SK-N-SH treated with all-trans-retinoic acid at 6 μM for 48 hours (cell line): ENCODE measurements at regions not wholly inside any gene's neighbourhood (a gene's known extent, or its start where the extent isn't known, plus 50 kb on each side); places are given as distances from the start of the nearest gene placed in this dataset.

Source experiments
- ATAC-seq: fragments of 200-7000 bp; cut with Tn5 transposase; 3 replicates; pipeline ENCODE4 v1.9.1; 2020; ENCODE audit warnings: mild to moderate bottlenecking, moderate library complexity
- ARNTL ChIP-seq: fragments of 450-650 bp; formaldehyde crosslinking; IDR thresholded peaks from 2 replicates; pipeline ENCODE4 v1.5.0; 2020; ENCODE audit warnings: low read depth, mild to moderate bottlenecking, moderate library complexity, borderline replicate concordance
- BACH2 ChIP-seq: fragments of 250-450 bp; sonication (Bioruptor Pico); IDR thresholded peaks from 2 replicates; pipeline ENCODE4 v1.9.0; 2021; ENCODE audit warnings: mild to moderate bottlenecking, borderline replicate concordance
- CREB5 ChIP-seq: fragments of 250-450 bp; sonication (Bioruptor Pico); IDR thresholded peaks from 2 replicates; pipeline ENCODE4 v1.5.1; 2020; ENCODE audit warnings: low read depth, mild to moderate bottlenecking, moderate library complexity
- CSDC2 ChIP-seq: fragments of 250-450 bp; sonication (Bioruptor Pico); IDR thresholded peaks from 2 replicates; pipeline ENCODE4 v1.5.0; 2020; ENCODE audit warnings: mild to moderate bottlenecking, moderate library complexity
- CSRNP3 ChIP-seq: fragments of 250-450 bp; sonication (Bioruptor Pico); IDR thresholded peaks from 2 replicates; pipeline ENCODE4 v1.5.1; 2021; ENCODE audit warnings: mild to moderate bottlenecking, moderate library complexity
- ESRRG ChIP-seq: fragments of 250-450 bp; sonication (Bioruptor Pico); IDR thresholded peaks from 2 replicates; pipeline ENCODE4 v1.6.1; 2021; ENCODE audit warnings: mild to moderate bottlenecking
- GLIS3 ChIP-seq: fragments of 250-450 bp; sonication (Bioruptor Pico); IDR thresholded peaks from 2 replicates; pipeline ENCODE4 v1.5.0; 2020; ENCODE audit warnings: mild to moderate bottlenecking, moderate library complexity
- ISL1 ChIP-seq: fragments of 250-450 bp; sonication (Bioruptor Pico); IDR thresholded peaks from 2 replicates; pipeline ENCODE4 v2.1.2; 2022; ENCODE audit warnings: mild to moderate bottlenecking, moderate library complexity
- OSR1 ChIP-seq: fragments of 250-450 bp; sonication (Bioruptor Pico); IDR thresholded peaks from 2 replicates; pipeline ENCODE4 v1.8.0; 2022; ENCODE audit warnings: moderate library complexity, mild to moderate bottlenecking, inconsistent platforms
- PATZ1 ChIP-seq: fragments of 250-450 bp; sonication (Bioruptor Pico); IDR thresholded peaks from 2 replicates; pipeline ENCODE4 v1.8.0; 2020; ENCODE audit warnings: mild to moderate bottlenecking, moderate library complexity, borderline replicate concordance
- POU6F1 ChIP-seq: fragments of 250-450 bp; sonication (Bioruptor Pico); IDR thresholded peaks from 2 replicates; pipeline ENCODE4 v1.8.0; 2021; ENCODE audit warnings: low read depth, mild to moderate bottlenecking, moderate library complexity, borderline replicate concordance
- RARB ChIP-seq: fragments of 250-450 bp; sonication (Bioruptor Pico); IDR thresholded peaks from 2 replicates; pipeline ENCODE4 v1.8.0; 2021; ENCODE audit warnings: mild to moderate bottlenecking, moderate library complexity
- SNAI2 ChIP-seq: fragments of 250-450 bp; sonication (Bioruptor Pico); IDR thresholded peaks from 2 replicates; pipeline ENCODE4 v1.5.0; 2020; ENCODE audit warnings: mild to moderate bottlenecking, moderate library complexity
- TOX ChIP-seq: fragments of 250-450 bp; sonication (Bioruptor Pico); IDR thresholded peaks from 2 replicates; pipeline ENCODE4 v1.8.0; 2021; ENCODE audit warnings: mild to moderate bottlenecking, moderate library complexity, borderline replicate concordance
- ZC3H10 ChIP-seq: fragments of 250-450 bp; sonication (Bioruptor Pico); IDR thresholded peaks from 2 replicates; pipeline ENCODE4 v1.5.1; 2021; ENCODE audit warnings: mild to moderate bottlenecking, moderate library complexity
- ZFP3 ChIP-seq: fragments of 250-450 bp; sonication (Bioruptor Pico); IDR thresholded peaks from 2 replicates; pipeline ENCODE4 v1.5.0; 2020; ENCODE audit warnings: mild to moderate bottlenecking, moderate library complexity
- ZFP30 ChIP-seq: fragments of 450-650 bp; formaldehyde crosslinking; IDR thresholded peaks from 2 replicates; pipeline ENCODE4 v1.5.0; 2022; ENCODE audit warnings: mild to moderate bottlenecking, moderate library complexity
- ZNF565 ChIP-seq: fragments of 450-650 bp; formaldehyde crosslinking; conservative IDR thresholded peaks from 2 replicates; pipeline ENCODE4 v1.5.0; 2020; ENCODE audit warnings: low read depth, mild to moderate bottlenecking, moderate library complexity
- ZNF70 ChIP-seq: fragments of 450-650 bp; formaldehyde crosslinking; IDR thresholded peaks from 2 replicates; pipeline ENCODE4 v1.5.0; 2020; ENCODE audit warnings: mild to moderate bottlenecking, moderate library complexity

- TF ChIP-seq POU6F1, result no peak
- no peak for TF ChIP-seq ZFP3 (CRISPR knock-in tag)
- TF ChIP-seq ZC3H10 (CRISPR knock-in tag), result no peak
- TF ChIP-seq CSRNP3, result no peak
- TF ChIP-seq RARB (CRISPR knock-in tag), result no peak
- no peak for TF ChIP-seq SNAI2 (CRISPR knock-in tag)
- TF ChIP-seq CREB5 (CRISPR knock-in tag), result no peak
- TF ChIP-seq GLIS3 (CRISPR knock-in tag), result no peak
- no peak for TF ChIP-seq BACH2 (CRISPR knock-in tag)
- no peak for TF ChIP-seq TOX
- TF ChIP-seq ESRRG (CRISPR knock-in tag), result no peak
Measured at GRCh38 chrX:8036914-8037313, 109.7 kb upstream of the PNPLA4 start (continued).

- TF ChIP-seq POU6F1, result no peak
- TF ChIP-seq ZFP3 (CRISPR knock-in tag), result no peak
- TF ChIP-seq PATZ1 (CRISPR knock-in tag), result no peak
- no peak for TF ChIP-seq ZNF70 (CRISPR knock-in tag)
- no peak for TF ChIP-seq ESRRG (CRISPR knock-in tag)
- no peak for TF ChIP-seq ISL1
- TF ChIP-seq BACH2 (CRISPR knock-in tag), result no peak
- TF ChIP-seq CREB5 (CRISPR knock-in tag), result no peak
- no peak for TF ChIP-seq ZNF565
- TF ChIP-seq ZFP30 (CRISPR knock-in tag), result no peak
- no peak for TF ChIP-seq RARB (CRISPR knock-in tag)
- no peak for TF ChIP-seq CSRNP3
- TF ChIP-seq, all 23 proteins: peak for 0
- no peak for ATAC-seq
Measured at GRCh38 chrX:8034058-8034457, 106.8 kb upstream of the PNPLA4 start.

GRCh38 chrX:8033175-8033574, 106.0 kb upstream of the PNPLA4 start:
- ATAC-seq, result no peak
- TF ChIP-seq ZNF565 (no peak), OSR1 (CRISPR knock-in tag) (no peak), CSDC2 (no peak), TOX (no peak)

GRCh38 chrX:8030361-8030760, 103.1 kb upstream of the PNPLA4 start:
- ATAC-seq, result no peak
- TF ChIP-seq ZNF70 (CRISPR knock-in tag) (no peak), ESRRG (CRISPR knock-in tag) (no peak), ZC3H10 (CRISPR knock-in tag) (no peak), ARNTL (no peak)
- TF ChIP-seq, all 23 proteins: peak for 0
